ENCODE measurements at regions not wholly inside any gene's neighbourhood (a gene's known extent, or its start where the extent isn't known, plus 50 kb on each side); places are given as distances from the start of the nearest gene placed in this dataset.

- CTCF ChIA-PET, result no interaction called here
- BruUV-seq (replicated peaks), result no TSS peak
Measured at GRCh38 chr10:78980815-78981214, 88.0 kb upstream of the ZMIZ1 start.

GRCh38 chr10:78981257-78981969, 87.4 kb upstream of the ZMIZ1 start:
- intact Hi-C loops (cut with micrococcal nuclease), result no loop called here

More at GRCh38 chr10:78980815-78981214, 88.0 kb upstream of the ZMIZ1 start:
- Histone ChIP-seq H3K79me2 (ENCODE audit: insufficient read depth, low read length) (no peaks in the 10 kb centered on the region), H3K36me3 (ENCODE audit: control insufficient read depth in 1 of 2, insufficient read depth in 2 of 2, low read length in 2 of 2) (no peaks in the 10 kb centered on the region), H3K9me3 (ENCODE audit: control insufficient read depth in 1 of 2, insufficient read depth in 1 of 2, low read depth in 1 of 2, low read length in 2 of 2) (no peaks in the 10 kb centered on the region), H3K27ac (ENCODE audit: low read depth, low read length) (no peak overlapping the region), H3K27me3 (ENCODE audit: insufficient read depth, low read length) (no peaks in the 10 kb centered on the region), H2AFZ (ENCODE audit: low read depth, low read length, poor library complexity, severe bottlenecking) (no peak overlapping the region), H3K9me2 (ENCODE audit: insufficient read depth) (no peaks in the 10 kb centered on the region), H3K4me3 (replicated peaks in 1 of 2; ENCODE audit: low read depth in 1 of 2, low read length in 2 of 2) (no peak overlapping the region), H3K9ac (ENCODE audit: low read length) (no peak overlapping the region), H3K4me1 (ENCODE audit: control insufficient read depth in 1 of 2, insufficient read depth in 2 of 2, low read length in 2 of 2) (peaks cover 0 to 9% of the 10 kb centered on the region in 2 experiments; a peak in 1 of 4 replicates), H3K4me2 (ENCODE audit: low read length) (no peak overlapping the region), H4K20me1 (ENCODE audit: insufficient read depth) (no peaks in the 10 kb centered on the region)
- ChIA-PET POLR2A (no interaction called here), RAD21 (ENCODE audit: low non-redundant PET in 1 of 2, low total read pairs in 2 of 2, uncharacterized antibody in 2 of 2, unreplicated experiment in 2 of 2) (no interaction called here)
- DNase-seq (ENCODE audit: low read depth, low spot score), result no peak
- no peak for ATAC-seq
- intact Hi-C loops (cut with micrococcal nuclease), result no loop called here
- TF ChIP-seq CBX3 (IDR thresholded peaks at IDR 0.05; ENCODE audit: low read depth), result no peak
- TF ChIP-seq MAX (IDR thresholded peaks at IDR 0.05), result no peak
- no peak for TF ChIP-seq ATF3 (IDR thresholded peaks at IDR 0.05)
- TF ChIP-seq POLR2AphosphoS5 (IDR thresholded peaks at IDR 0.05; ENCODE audit: low read depth, low read length), result no peak

More at GRCh38 chr10:78981257-78981969, 87.4 kb upstream of the ZMIZ1 start:
- H3K79me2 ChIP-seq (ENCODE audit: insufficient read depth, low read length), result no peaks in the 10 kb centered on the region
- TF ChIP-seq EZH2phosphoT487 (IDR thresholded peaks at IDR 0.05; ENCODE audit: borderline replicate concordance) (no peak), ATF3 (IDR thresholded peaks at IDR 0.05) (no peak), EGR1 (IDR thresholded peaks at IDR 0.05; ENCODE audit: low read depth) (no peak), CTCF (IDR thresholded peaks at IDR 0.05 in 2 of 3, conservative IDR thresholded peaks at IDR 0.05 in 1 of 3; ENCODE audit: borderline replicate concordance in 1 of 3, insufficient read depth in 1 of 3, low read depth in 2 of 3, low read length in 2 of 3) (no peak)
- H3K27me3 ChIP-seq (ENCODE audit: insufficient read depth, low read length), result no peaks in the 10 kb centered on the region
- no peak overlapping the region for H3K9ac ChIP-seq (ENCODE audit: low read length)
- BruUV-seq (replicated peaks), result no TSS peak
- ChIA-PET POLR2A (no interaction called here), CTCF (no interaction called here), RAD21 (ENCODE audit: low non-redundant PET in 1 of 2, low total read pairs in 2 of 2, uncharacterized antibody in 2 of 2, unreplicated experiment in 2 of 2) (no interaction called here)
- no peaks in the 10 kb centered on the region for H4K20me1 ChIP-seq (ENCODE audit: insufficient read depth)
- H3K36me3 ChIP-seq (ENCODE audit: control insufficient read depth in 1 of 2, insufficient read depth in 2 of 2, low read length in 2 of 2), result no peaks in the 10 kb centered on the region
- ATAC-seq, result no peak
- no peaks in the 10 kb centered on the region for H3K9me2 ChIP-seq (ENCODE audit: insufficient read depth)
- no peak overlapping the region for H2AFZ ChIP-seq (ENCODE audit: low read depth, low read length, poor library complexity, severe bottlenecking)
- DNase-seq (ENCODE audit: low read depth, low spot score), result no peak
- H3K4me3 ChIP-seq (replicated peaks in 1 of 2; ENCODE audit: low read depth in 1 of 2, low read length in 2 of 2), result no peak overlapping the region
- H3K9me3 ChIP-seq (ENCODE audit: control insufficient read depth in 1 of 2, insufficient read depth in 1 of 2, low read depth in 1 of 2, low read length in 2 of 2), result no peaks in the 10 kb centered on the region
- H3K4me2 ChIP-seq (ENCODE audit: low read length), result no peak overlapping the region
- peaks cover 0 to 9% of the 10 kb centered on the region in 2 experiments; a peak in 1 of 4 replicates for H3K4me1 ChIP-seq (ENCODE audit: control insufficient read depth in 1 of 2, insufficient read depth in 2 of 2, low read length in 2 of 2)
- no peak overlapping the region for H3K27ac ChIP-seq (ENCODE audit: low read depth, low read length)

Data from HCT116 (cell line).